A549 (cell line): ENCODE measurements at regions not wholly inside any gene's neighbourhood (a gene's known extent, or its start where the extent isn't known, plus 50 kb on each side); places are given as distances from the start of the nearest gene placed in this dataset.

Source experiments
- CTCF ChIP-seq: fragments of >200 bp; sonication (Bioruptor Twin); formaldehyde crosslinking; IDR thresholded peaks from 3 replicates; pipeline ENCODE4 v1.5.1; 2016
- POLR2A ChIP-seq: IDR thresholded peaks from 2 replicates; pipeline ENCODE4 v1.6.1; 2012; ENCODE audit warnings: mild to moderate bottlenecking, low read length

- no peak for TF ChIP-seq CTCF
- no peak for TF ChIP-seq POLR2A
Observed at GRCh38 chr2:125254010-125254409, 1228.9 kb downstream of the CNTNAP5 start.
